GM06990 (cell line): ENCODE measurements at regions not wholly inside any gene's neighbourhood (a gene's known extent, or its start where the extent isn't known, plus 50 kb on each side); places are given as distances from the start of the nearest gene placed in this dataset.

Experiments used
- DNase-seq: peaks from one replicate; pipeline ENCODE4 v3.0.0-alpha.2; 2011; ENCODE audit not compliant: insufficient read length; ENCODE audit errors: extremely low read depth
- H3K27me3 ChIP-seq: replicated peaks from 2 replicates; pipeline ENCODE4 v1.6.0; 2011; ENCODE audit warnings: low read length; ENCODE audit not compliant: control insufficient read depth, insufficient read depth
- H3K36me3 ChIP-seq: 2 replicates; pipeline ENCODE4 v1.5.1; 2011; ENCODE audit warnings: low read length; ENCODE audit not compliant: control insufficient read depth, insufficient read depth
- H3K4me3 ChIP-seq: replicated peaks from 2 replicates; pipeline ENCODE4 v1.5.1; 2011; ENCODE audit warnings: low read depth, mild to moderate bottlenecking, control low read depth, low read length
- TF ChIP-seq, protein P1 (sequence below): IDR thresholded peaks from 2 replicates; pipeline ENCODE4 v1.5.1; 2011; ENCODE audit warnings: low read length, control low read depth, mild to moderate bottlenecking, inconsistent platforms; ENCODE audit not compliant: insufficient read depth, poor library complexity, severe bottlenecking

DNA sequence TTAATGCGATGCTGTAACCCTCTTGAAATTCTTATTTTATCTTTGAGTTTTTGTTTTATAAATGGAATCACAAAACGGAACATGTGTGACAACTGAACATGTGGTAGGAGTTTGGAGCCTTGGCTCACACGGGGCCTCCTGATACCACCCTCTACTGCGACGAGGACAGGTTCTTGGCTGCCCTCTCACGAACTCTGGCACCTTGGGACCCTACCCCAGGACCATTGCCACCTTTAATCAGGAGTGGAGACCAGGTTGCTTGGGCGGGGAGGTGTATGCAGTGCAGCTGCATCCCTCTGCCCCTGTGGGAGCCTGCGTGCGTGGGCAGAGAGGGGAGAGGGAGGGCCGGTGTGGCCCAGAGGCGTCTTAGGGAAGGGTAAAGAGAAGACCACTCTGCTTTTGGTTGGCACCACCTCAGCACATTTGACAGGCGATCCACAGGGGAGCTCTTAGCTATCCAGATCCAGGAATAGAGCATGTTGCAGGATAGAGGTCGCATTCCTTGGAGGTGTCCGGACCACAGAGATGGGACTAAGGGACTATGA is 753.9 kb upstream of the PTPRD start:
- DNase-seq, result no peak
- TF ChIP-seq, protein P1, sequence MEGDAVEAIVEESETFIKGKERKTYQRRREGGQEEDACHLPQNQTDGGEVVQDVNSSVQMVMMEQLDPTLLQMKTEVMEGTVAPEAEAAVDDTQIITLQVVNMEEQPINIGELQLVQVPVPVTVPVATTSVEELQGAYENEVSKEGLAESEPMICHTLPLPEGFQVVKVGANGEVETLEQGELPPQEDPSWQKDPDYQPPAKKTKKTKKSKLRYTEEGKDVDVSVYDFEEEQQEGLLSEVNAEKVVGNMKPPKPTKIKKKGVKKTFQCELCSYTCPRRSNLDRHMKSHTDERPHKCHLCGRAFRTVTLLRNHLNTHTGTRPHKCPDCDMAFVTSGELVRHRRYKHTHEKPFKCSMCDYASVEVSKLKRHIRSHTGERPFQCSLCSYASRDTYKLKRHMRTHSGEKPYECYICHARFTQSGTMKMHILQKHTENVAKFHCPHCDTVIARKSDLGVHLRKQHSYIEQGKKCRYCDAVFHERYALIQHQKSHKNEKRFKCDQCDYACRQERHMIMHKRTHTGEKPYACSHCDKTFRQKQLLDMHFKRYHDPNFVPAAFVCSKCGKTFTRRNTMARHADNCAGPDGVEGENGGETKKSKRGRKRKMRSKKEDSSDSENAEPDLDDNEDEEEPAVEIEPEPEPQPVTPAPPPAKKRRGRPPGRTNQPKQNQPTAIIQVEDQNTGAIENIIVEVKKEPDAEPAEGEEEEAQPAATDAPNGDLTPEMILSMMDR, result no peak
- Histone ChIP-seq H3K4me3 (no peak overlapping the region), H3K27me3 (no peaks in the 10 kb centered on the region), H3K36me3 (no peaks in the 10 kb centered on the region)

DNA sequence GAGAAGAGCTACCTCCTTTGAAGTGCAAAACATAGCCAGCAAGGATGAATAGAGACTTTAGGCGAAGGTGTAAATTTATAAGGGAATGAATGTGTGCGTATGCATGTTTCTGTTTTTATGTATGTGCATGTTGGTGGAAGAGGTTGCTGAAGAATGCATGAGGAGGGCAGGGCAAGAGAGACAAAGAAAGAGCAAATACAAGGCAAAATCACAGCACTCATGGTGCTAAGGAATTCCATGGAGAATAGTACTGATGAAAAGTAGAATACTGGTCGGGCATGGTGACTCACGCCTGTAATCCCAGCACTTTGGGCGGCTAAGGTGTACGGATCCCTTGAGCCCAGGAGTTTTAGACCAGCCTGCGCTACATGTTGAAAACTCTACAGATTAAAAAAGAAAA is 762.1 kb upstream of the PTPRD start:
- no peak overlapping the region for H3K4me3 ChIP-seq
- no peaks in the 10 kb centered on the region for H3K36me3 ChIP-seq
- no peak for DNase-seq
- no peaks in the 10 kb centered on the region for H3K27me3 ChIP-seq
- TF ChIP-seq, protein P1, result no peak

DNA sequence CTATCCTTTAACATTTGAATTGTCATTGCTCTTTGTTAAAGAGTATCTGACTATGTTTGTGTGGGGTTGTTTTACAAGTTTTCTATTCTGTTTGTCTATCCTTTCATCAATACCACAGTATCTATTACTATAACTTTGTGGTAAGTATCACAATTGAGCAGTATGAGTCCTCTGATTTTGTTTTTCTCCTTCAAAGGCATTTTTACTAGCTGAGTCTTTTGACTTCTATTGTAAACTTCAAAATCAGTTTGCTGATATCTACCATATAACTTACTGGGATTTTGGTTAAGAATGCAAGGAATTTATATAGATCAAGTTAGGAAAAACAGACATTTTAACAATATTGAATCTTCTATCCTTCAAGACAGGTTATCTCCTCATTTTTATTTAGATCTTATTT is 789.8 kb upstream of the PTPRD start:
- TF ChIP-seq, protein P1, result no peak
- no peak for DNase-seq
- Histone ChIP-seq H3K4me3 (no peak overlapping the region), H3K36me3 (no peaks in the 10 kb centered on the region), H3K27me3 (no peaks in the 10 kb centered on the region)

DNA sequence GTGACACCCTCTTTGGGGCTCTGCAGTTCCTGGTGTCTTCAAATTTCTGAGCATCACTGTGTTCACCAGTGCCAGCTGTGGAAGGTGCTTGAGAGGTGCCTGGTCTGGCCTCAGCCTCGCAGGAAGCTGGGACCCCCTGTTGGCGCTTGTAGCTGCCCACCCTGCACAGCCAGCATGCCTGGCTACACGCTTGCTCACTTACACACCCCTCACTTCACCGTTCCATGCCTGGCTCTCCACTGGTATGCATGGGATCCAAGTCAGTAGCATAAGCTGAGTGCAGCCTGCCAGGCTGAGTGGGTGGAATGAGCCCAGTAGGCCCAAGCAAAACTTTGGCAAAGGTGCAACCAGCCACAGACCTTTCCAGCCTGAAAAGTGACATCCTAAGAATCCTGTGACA is 801.4 kb upstream of the PTPRD start:
- Histone ChIP-seq H3K36me3 (no peaks in the 10 kb centered on the region), H3K27me3 (no peaks in the 10 kb centered on the region), H3K4me3 (no peak overlapping the region)
- DNase-seq, result no peak
- TF ChIP-seq, protein P1, result no peak

DNA sequence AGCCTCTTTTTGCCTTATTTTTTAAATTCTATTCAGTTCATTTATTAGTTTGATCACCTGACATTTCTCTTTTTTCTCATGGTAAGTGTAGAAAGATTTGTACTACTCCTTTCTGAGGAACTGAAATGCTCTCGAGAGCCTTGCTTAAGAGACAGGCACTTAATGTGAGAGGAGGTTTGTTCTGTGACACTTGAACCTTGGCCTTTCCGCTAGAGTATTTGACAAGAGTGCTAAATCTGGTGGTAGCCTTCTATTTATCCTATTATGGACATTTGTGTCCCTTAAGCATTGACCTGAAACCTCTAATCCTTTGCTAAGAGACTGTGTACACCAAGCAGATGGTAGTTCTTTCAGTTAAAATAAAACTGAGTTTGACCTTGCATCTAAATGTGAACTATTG is 805.0 kb upstream of the PTPRD start:
- no peak for DNase-seq
- no peaks in the 10 kb centered on the region for H3K36me3 ChIP-seq
- TF ChIP-seq, protein P1, result no peak

DNA sequence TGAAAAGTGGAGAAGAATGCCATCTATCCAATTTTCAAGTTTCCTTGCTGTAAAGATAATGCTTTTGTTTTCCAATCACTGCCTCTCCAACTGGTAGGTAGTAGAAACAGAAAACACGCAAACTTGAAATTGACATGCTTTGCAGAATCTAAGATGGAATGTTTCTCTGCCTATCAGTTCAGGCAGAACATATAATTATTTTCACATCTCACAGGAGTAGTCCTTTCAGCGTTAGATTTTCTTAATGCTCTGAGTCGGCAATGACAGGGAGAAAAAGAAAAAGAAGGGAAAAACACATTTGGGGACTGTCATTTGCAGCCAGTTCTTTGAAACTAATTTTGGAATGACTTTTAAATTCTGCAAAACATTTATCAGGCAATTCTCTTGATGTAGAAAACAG is 818.7 kb upstream of the PTPRD start:
- H3K4me3 ChIP-seq, result no peak overlapping the region
- H3K27me3 ChIP-seq, result no peaks in the 10 kb centered on the region
- TF ChIP-seq, protein P1, result no peak
- no peak for DNase-seq
- no peaks in the 10 kb centered on the region for H3K36me3 ChIP-seq

More for the DNA sequence above, 805.0 kb upstream of the PTPRD start:
- H3K27me3 ChIP-seq, result no peaks in the 10 kb centered on the region
- no peak overlapping the region for H3K4me3 ChIP-seq
